H1 (cell line): ENCODE measurements at regions not wholly inside any gene's neighbourhood (a gene's known extent, or its start where the extent isn't known, plus 50 kb on each side); places are given as distances from the start of the nearest gene placed in this dataset.

Experiments
- CTCF ChIA-PET: fragments of 300-600 bp; sonication (Branson Sonifier 250); formaldehyde crosslinking; loops from one replicate; lab custom pipeline; 2021; ENCODE audit not compliant: partially characterized antibody; lab: Charles Lee
- POLR2A ChIA-PET: fragments of 300-600 bp; sonication (Branson Sonifier 250); formaldehyde crosslinking; loops from one replicate; lab custom pipeline; 2021; ENCODE audit warnings: inconsistent platforms; ENCODE audit not compliant: partially characterized antibody; lab: Charles Lee
- DNase-seq, 2 experiments: peaks; one replicate each; pipeline versions ENCODE4 v3.0.0 to v3.0.0-alpha.2; 2010 to 2022; ENCODE audit warnings: low spot score in 2 of 2, low read depth in 1 of 2, mixed read lengths in 1 of 2
- FAIRE-seq: peaks from 2 replicates; lab custom pipeline; 2011; peaks lifted over from hg19 to GRCh38; lab: Jason Lieb, UNC
- H2AFZ ChIP-seq: 2 replicates; pipeline ENCODE4 v1.8.1; 2012; ENCODE audit warnings: low read length, inconsistent platforms
- H2AK5ac ChIP-seq: 2 replicates; pipeline ENCODE4 v1.6.1; 2013; ENCODE audit warnings: low read depth, low read length
- H2BK120ac ChIP-seq: replicated peaks from 2 replicates; pipeline ENCODE3; 2013; ENCODE audit warnings: low read depth, low read length, inconsistent platforms
- H2BK12ac ChIP-seq: 2 replicates; pipeline ENCODE4 v1.6.1; 2013; ENCODE audit warnings: low read depth, low read length
- H2BK15ac ChIP-seq: 2 replicates; pipeline ENCODE4 v1.6.1; 2013; ENCODE audit warnings: low read length
- H2BK20ac ChIP-seq: 2 replicates; pipeline ENCODE4 v1.6.1; 2013; ENCODE audit warnings: low read length
- H2BK5ac ChIP-seq: 2 replicates; pipeline ENCODE4 v1.6.1; 2013; ENCODE audit warnings: low read depth, low read length
- H3K14ac ChIP-seq: 2 replicates; pipeline ENCODE4 v1.6.1; 2013; ENCODE audit warnings: inconsistent platforms; ENCODE audit not compliant: insufficient read length
- H3K18ac ChIP-seq: 2 replicates; pipeline ENCODE4 v1.6.1; 2013; ENCODE audit warnings: low read length; ENCODE audit errors: extremely low read depth
- H3K23ac ChIP-seq: 2 replicates; pipeline ENCODE4 v1.6.1; 2013; ENCODE audit warnings: inconsistent platforms; ENCODE audit not compliant: insufficient read length
- H3K23me2 ChIP-seq: 2 replicates; pipeline ENCODE4 v1.6.1; 2013; ENCODE audit warnings: low read depth, low read length
- H3K27ac ChIP-seq: 2 replicates; pipeline ENCODE4 v1.6.1; 2011; ENCODE audit warnings: low read depth, low read length, inconsistent platforms
- H3K27me3 ChIP-seq, 4 experiments: replicated peaks in 1 of 4; 1 replicate in 1 of 4; 2 replicates in 3 of 4; pipeline versions ENCODE4 v1.6.1 to v1.8.1; 2011 to 2013; ENCODE audit warnings: low read length in 3 of 4, mild to moderate bottlenecking in 3 of 4, inconsistent platforms in 2 of 4, mixed read lengths in 2 of 4, moderate library complexity in 1 of 4; ENCODE audit not compliant: control insufficient read depth in 3 of 4, insufficient read depth in 3 of 4; ENCODE audit errors: extremely low read depth in 1 of 4
- H3K36me3 ChIP-seq, 4 experiments: 2 replicates each; pipeline versions ENCODE4 v1.6.1 to v1.8.1; 2011 to 2013; ENCODE audit warnings: mild to moderate bottlenecking in 4 of 4, low read length in 3 of 4, moderate library complexity in 2 of 4, control low read depth in 1 of 4, inconsistent platforms in 1 of 4; ENCODE audit not compliant: insufficient read depth in 4 of 4, control insufficient read depth in 2 of 4
- H3K4ac ChIP-seq: replicated peaks from 2 replicates; pipeline ENCODE3; 2013; ENCODE audit warnings: low read length, low read depth, mixed read lengths, inconsistent platforms; ENCODE audit not compliant: insufficient read length
- H3K4me1 ChIP-seq, 4 experiments: replicated peaks in 1 of 4; 1 replicate in 1 of 4; 2 replicates in 3 of 4; pipeline versions ENCODE4 v1.6.1 to v1.8.1; 2011 to 2013; ENCODE audit warnings: low read length in 3 of 4, inconsistent platforms in 2 of 4, mixed read lengths in 1 of 4; ENCODE audit not compliant: insufficient read depth in 4 of 4, control insufficient read depth in 3 of 4
- H3K4me2 ChIP-seq, 2 experiments: 2 replicates each; pipeline versions ENCODE4 v1.6.1 to v1.8.1; 2011 to 2013; ENCODE audit warnings: low read depth in 2 of 2, low read length in 2 of 2, control low read depth in 1 of 2, inconsistent platforms in 1 of 2, mild to moderate bottlenecking in 1 of 2; ENCODE audit not compliant: insufficient read depth in 1 of 2
- H3K4me3 ChIP-seq, 4 experiments: fragments of 200-600, 300-600 bp in 1 of 4; sonication (generic), shearing (Covaris generic), sonication (Bioruptor Twin) in 1 of 4; 2 replicates each; pipeline versions ENCODE4 v1.5.1 to v1.8.1; 2011 to 2016; ENCODE audit warnings: low read length in 4 of 4, low read depth in 3 of 4, control low read depth in 2 of 4, inconsistent platforms in 2 of 4, mild to moderate bottlenecking in 2 of 4, mixed read lengths in 1 of 4, moderate library complexity in 1 of 4; ENCODE audit not compliant: insufficient read depth in 2 of 4; ENCODE audit errors: extremely low read depth in 1 of 4
- H3K56ac ChIP-seq: replicated peaks from 2 replicates; pipeline ENCODE3; 2013; ENCODE audit warnings: low read depth, mild to moderate bottlenecking, mixed read lengths, low read length, inconsistent platforms; ENCODE audit not compliant: insufficient read length
- H3K79me1 ChIP-seq: 2 replicates; pipeline ENCODE4 v1.6.1; 2013; ENCODE audit warnings: low read depth, low read length, control low read depth
- H3K79me2 ChIP-seq, 2 experiments: 2 replicates each; pipeline versions ENCODE4 v1.6.1 to v1.8.1; 2012 to 2013; ENCODE audit warnings: low read length in 2 of 2, mild to moderate bottlenecking in 2 of 2, inconsistent platforms in 1 of 2; ENCODE audit not compliant: insufficient read depth in 2 of 2, control insufficient read depth in 1 of 2
- H3K9ac ChIP-seq, 4 experiments: replicated peaks in 1 of 4; 1 replicate in 1 of 4; 2 replicates in 3 of 4; pipeline versions ENCODE4 v1.6.1 to v1.8.1; 2011 to 2013; ENCODE audit warnings: low read depth in 3 of 4, low read length in 3 of 4, control low read depth in 2 of 4, mild to moderate bottlenecking in 2 of 4, moderate library complexity in 2 of 4, inconsistent platforms in 1 of 4; ENCODE audit errors: extremely low read depth in 1 of 4
- H3K9me3 ChIP-seq, 2 experiments: 2 replicates each; pipeline versions ENCODE4 v1.6.1 to v1.8.1; 2012 to 2013; ENCODE audit warnings: mild to moderate bottlenecking in 2 of 2, moderate library complexity in 2 of 2, control low read depth in 1 of 2, inconsistent platforms in 1 of 2, low read depth in 1 of 2, low read length in 1 of 2, mixed read lengths in 1 of 2; ENCODE audit not compliant: insufficient read depth in 2 of 2
- H4K20me1 ChIP-seq, 2 experiments: replicated peaks in 1 of 2; 2 replicates each; pipeline versions ENCODE3 to v1.8.1; 2011 to 2013; ENCODE audit warnings: inconsistent platforms in 2 of 2, low read length in 2 of 2, mild to moderate bottlenecking in 1 of 2; ENCODE audit not compliant: insufficient read depth in 2 of 2, control insufficient read depth in 1 of 2
- H4K5ac ChIP-seq: 2 replicates; pipeline ENCODE4 v1.6.1; 2013; ENCODE audit warnings: low read length, low read depth, mixed read lengths, inconsistent platforms; ENCODE audit not compliant: insufficient read length
- H4K8ac ChIP-seq: 2 replicates; pipeline ENCODE4 v1.8.0; 2013; ENCODE audit warnings: mild to moderate bottlenecking, moderate library complexity, low read length, inconsistent platforms; ENCODE audit not compliant: insufficient read depth; ENCODE audit errors: extremely low read depth
- H4K91ac ChIP-seq: replicated peaks from 2 replicates; pipeline ENCODE3; 2013; ENCODE audit warnings: low read length, mixed read lengths, inconsistent platforms; ENCODE audit not compliant: insufficient read length
- EP300 ChIP-seq, 2 experiments: IDR thresholded peaks; 1 replicate in 1 of 2; 2 replicates in 1 of 2; pipeline ENCODE4 v1.6.1; 2011 to 2012; ENCODE audit warnings: low read depth in 2 of 2, low read length in 2 of 2, mild to moderate bottlenecking in 2 of 2, borderline replicate concordance in 1 of 2, inconsistent platforms in 1 of 2, moderate library complexity in 1 of 2
- JUND ChIP-seq: IDR thresholded peaks from 2 replicates; pipeline ENCODE4 v1.6.1; 2011; ENCODE audit warnings: mild to moderate bottlenecking, improper control_type of control experiment, low read length
- KDM5A ChIP-seq: fragments of 200-600 bp; IDR thresholded peaks from 2 replicates; pipeline ENCODE4 v1.7.1; 2012; ENCODE audit warnings: mild to moderate bottlenecking, low read length, inconsistent platforms, mixed read lengths
- POU5F1 ChIP-seq: IDR thresholded peaks from 2 replicates; pipeline ENCODE4 v1.6.1; 2011; ENCODE audit warnings: low read depth, mild to moderate bottlenecking, low read length, moderate library complexity
- SAP30 ChIP-seq: fragments of 300-600 bp; sonication (generic); IDR thresholded peaks from 2 replicates; pipeline ENCODE4 v1.7.1; 2012; ENCODE audit warnings: low read length, moderate library complexity, mild to moderate bottlenecking, inconsistent platforms; ENCODE audit not compliant: insufficient read depth, insufficient replicate concordance
- SIX5 ChIP-seq: IDR thresholded peaks from 2 replicates; pipeline ENCODE4 v1.6.1; 2011; ENCODE audit warnings: mild to moderate bottlenecking, low read depth, low read length
- TAF1 ChIP-seq: IDR thresholded peaks from 2 replicates; pipeline ENCODE4 v1.6.1; 2011; ENCODE audit warnings: mild to moderate bottlenecking, low read depth, low read length
- WGBS, 2 experiments: shearing (Covaris generic) in 1 of 2; methylation state at CpG; one replicate each; pipeline versions ENCODE4 v1.1.6 to v1.1.7; 2013 to 2015; ENCODE audit warnings: low lambda C conversion rate in 2 of 2, mixed read lengths in 2 of 2, inconsistent platforms in 1 of 2, low coverage in 1 of 2, missing lambda C conversion rate in 1 of 2; ENCODE audit not compliant: insufficient replicate concordance in 2 of 2, insufficient coverage in 1 of 2, insufficient read length in 1 of 2; ENCODE audit errors: extremely low coverage in 1 of 2, missing lambda C conversion rate in 1 of 2; 5-methylcytosine and 5-hydroxymethylcytosine counted together
- TF ChIP-seq, protein P1 (sequence below): IDR thresholded peaks from 2 replicates; pipeline ENCODE4 v1.6.1; 2012; ENCODE audit warnings: low read length, inconsistent platforms

DNA sequence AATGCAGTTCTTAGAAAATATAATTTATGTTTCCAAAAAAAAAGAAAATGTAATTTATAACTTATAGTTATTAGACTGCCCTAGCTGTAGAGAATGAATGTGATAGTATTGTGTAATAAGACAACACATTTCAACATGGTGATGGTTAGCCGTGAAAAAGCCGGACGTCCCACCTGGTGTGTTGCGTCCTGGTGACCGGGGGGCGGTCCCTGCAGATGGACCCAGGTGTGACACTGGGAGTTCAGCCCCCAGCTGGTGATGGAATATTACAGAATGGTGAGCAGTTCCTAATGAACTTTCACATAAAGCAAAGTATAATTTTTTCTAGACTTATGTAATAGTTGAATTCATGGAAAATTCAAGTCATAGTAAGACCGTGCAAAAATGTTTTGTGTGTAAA, 132.8 kb downstream of the LAT start:
- Histone ChIP-seq H3K9me3 (no peaks in the 10 kb centered on the region), H2BK15ac (no peak overlapping the region), H3K23me2 (no peaks in the 10 kb centered on the region), H4K20me1 (no peaks in the 10 kb centered on the region), H4K5ac (no peak overlapping the region), H3K9ac (no peak overlapping the region), H2BK12ac (no peak overlapping the region), H3K23ac (no peak overlapping the region), H4K91ac (no peak overlapping the region), H3K4me1 (peaks cover 0 to 6% (median 4%) of the 10 kb centered on the region in 4 experiments; a peak in 2 of 7 replicates), H3K27me3 (no peaks in the 10 kb centered on the region; a peak in 1 of 7 replicates), H4K8ac (no peak overlapping the region), H3K27ac (no peak overlapping the region), H3K14ac (no peak overlapping the region), H3K36me3 (no peaks in the 10 kb centered on the region), H3K4me2 (no peak overlapping the region), H2AK5ac (no peak overlapping the region), H3K56ac (no peak overlapping the region), H3K4ac (no peak overlapping the region), H2AFZ (no peak overlapping the region), H3K79me2 (no peaks in the 10 kb centered on the region), H3K18ac (no peak overlapping the region), H2BK120ac (no peak overlapping the region), H2BK20ac (no peak overlapping the region), H3K79me1 (no peaks in the 10 kb centered on the region), H3K4me3 (no peak overlapping the region), H2BK5ac (no peak overlapping the region)
- CTCF ChIA-PET = interaction anchor here (0.5 to 0.6 kb wide), 2 partner anchors 24 to 198 kb away, joined by 3 read pairs; no protein-coding TSS in a partner anchor
- FAIRE-seq (no peak), DNase-seq (no peak)
- 94% methylated on average over 7 of the region's 7 CpGs; no CpG with 5 or more reads in 1 of the 2 experiments for WGBS, 2 experiments
- TF ChIP-seq SIX5 (no peak), KDM5A (no peak), JUND (no peak), POU5F1 (no peak), TAF1 (no peak), EP300 (IDR thresholded peaks at IDR 0.05; ENCODE audit: borderline replicate concordance in 1 of 2, low read depth in 2 of 2, low read length in 2 of 2) (no peak), SAP30 (no peak)
- TF ChIP-seq, protein P1, sequence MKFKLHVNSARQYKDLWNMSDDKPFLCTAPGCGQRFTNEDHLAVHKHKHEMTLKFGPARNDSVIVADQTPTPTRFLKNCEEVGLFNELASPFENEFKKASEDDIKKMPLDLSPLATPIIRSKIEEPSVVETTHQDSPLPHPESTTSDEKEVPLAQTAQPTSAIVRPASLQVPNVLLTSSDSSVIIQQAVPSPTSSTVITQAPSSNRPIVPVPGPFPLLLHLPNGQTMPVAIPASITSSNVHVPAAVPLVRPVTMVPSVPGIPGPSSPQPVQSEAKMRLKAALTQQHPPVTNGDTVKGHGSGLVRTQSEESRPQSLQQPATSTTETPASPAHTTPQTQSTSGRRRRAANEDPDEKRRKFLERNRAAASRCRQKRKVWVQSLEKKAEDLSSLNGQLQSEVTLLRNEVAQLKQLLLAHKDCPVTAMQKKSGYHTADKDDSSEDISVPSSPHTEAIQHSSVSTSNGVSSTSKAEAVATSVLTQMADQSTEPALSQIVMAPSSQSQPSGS = no peak
- POLR2A ChIA-PET = no interaction called here
